ENCODE measurements at regions not wholly inside any gene's neighbourhood (a gene's known extent, or its start where the extent isn't known, plus 50 kb on each side); places are given as distances from the start of the nearest gene placed in this dataset.

DNA sequence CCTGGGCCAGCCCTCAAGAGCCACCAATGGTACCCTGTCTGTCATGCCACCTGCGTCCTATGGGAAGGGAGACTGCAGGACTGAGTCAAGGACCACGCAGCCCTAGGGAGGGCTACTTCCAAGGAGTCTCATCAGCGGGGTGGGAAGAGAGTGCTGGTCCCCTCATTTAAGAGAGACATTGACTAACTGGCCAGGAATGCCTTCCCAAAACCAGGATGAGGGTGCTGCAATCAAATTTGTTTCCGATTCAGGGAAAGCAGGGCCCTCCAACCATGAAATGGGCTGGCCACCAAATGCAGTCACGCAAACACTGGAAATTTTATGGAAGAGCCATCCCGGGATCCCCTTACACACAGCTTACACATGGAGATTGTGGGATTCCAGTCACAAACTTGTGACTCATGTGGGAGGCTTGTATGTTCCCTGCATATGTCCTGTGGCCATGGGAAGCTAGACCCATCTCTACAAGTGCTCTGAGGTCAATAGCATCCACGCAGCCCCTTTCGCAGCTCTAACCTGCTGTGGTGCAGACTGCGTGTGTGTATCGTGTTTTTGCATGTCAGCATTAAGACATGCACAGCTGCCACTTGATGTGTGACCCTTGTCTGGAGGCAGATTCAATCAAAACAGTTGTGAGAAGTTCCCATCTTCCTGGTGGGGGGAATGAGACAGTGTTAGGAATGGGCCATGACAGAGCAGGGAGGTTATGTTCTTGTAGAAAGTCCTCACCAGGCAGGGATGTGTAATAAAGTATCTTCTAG lies 53.0 kb upstream of the CST7 start:
- no peak for DNase-seq (ENCODE audit: low read depth)
- no peak overlapping the region for H3K4me3 ChIP-seq (ENCODE audit: low read depth, low read length)
- TF ChIP-seq, protein P1, sequence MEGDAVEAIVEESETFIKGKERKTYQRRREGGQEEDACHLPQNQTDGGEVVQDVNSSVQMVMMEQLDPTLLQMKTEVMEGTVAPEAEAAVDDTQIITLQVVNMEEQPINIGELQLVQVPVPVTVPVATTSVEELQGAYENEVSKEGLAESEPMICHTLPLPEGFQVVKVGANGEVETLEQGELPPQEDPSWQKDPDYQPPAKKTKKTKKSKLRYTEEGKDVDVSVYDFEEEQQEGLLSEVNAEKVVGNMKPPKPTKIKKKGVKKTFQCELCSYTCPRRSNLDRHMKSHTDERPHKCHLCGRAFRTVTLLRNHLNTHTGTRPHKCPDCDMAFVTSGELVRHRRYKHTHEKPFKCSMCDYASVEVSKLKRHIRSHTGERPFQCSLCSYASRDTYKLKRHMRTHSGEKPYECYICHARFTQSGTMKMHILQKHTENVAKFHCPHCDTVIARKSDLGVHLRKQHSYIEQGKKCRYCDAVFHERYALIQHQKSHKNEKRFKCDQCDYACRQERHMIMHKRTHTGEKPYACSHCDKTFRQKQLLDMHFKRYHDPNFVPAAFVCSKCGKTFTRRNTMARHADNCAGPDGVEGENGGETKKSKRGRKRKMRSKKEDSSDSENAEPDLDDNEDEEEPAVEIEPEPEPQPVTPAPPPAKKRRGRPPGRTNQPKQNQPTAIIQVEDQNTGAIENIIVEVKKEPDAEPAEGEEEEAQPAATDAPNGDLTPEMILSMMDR (IDR thresholded peaks at IDR 0.05; ENCODE audit: insufficient read depth, low read length), result no peak

DNA sequence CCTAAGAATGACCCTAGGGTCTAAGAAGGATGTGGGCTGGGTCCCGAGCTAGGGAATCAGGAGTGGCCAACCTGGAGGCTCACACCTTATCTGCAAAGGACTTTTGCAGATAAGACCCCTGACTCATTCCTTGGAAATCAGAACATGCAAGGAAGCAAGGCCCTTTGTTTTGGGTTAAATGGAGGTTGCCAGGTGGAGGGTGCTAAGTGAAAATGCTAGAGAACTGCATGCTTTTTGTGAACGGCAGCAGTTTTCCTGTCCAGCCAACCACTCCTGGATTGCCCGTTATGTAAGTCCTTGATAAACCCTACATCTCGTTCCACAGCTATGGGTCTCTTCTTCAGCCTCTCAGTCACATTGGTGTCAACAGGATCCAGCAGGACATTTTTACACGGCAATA lies 52.1 kb upstream of the CST7 start:
- H3K4me3 ChIP-seq (ENCODE audit: low read depth, low read length), result no peak overlapping the region
- DNase-seq (ENCODE audit: low read depth), result no peak
- TF ChIP-seq, protein P1 (IDR thresholded peaks at IDR 0.05; ENCODE audit: insufficient read depth, low read length), result no peak

DNA sequence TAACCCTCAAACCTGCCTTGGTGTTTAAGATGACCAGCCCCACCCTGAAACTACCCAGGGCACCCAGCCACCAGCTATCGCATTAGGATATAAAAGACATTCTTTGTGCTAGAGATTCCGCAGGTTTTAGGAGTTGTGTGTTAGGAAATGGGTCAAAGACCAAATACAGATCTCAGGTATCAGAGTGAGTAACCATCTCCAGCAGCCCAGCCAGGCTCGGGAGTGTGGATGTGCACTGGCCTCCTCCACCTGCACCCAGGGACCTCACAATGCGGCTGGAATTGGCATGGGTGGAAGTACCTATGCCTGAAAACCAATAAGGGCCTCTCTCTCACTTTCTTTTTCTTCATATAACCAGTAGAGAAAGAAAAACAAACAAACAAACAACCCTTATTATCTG lies 51.1 kb upstream of the CST7 start:
- DNase-seq (ENCODE audit: low read depth), result no peak
- TF ChIP-seq, protein P1 (IDR thresholded peaks at IDR 0.05; ENCODE audit: insufficient read depth, low read length), result no peak
- H3K4me3 ChIP-seq (ENCODE audit: low read depth, low read length), result no peak overlapping the region

DNA sequence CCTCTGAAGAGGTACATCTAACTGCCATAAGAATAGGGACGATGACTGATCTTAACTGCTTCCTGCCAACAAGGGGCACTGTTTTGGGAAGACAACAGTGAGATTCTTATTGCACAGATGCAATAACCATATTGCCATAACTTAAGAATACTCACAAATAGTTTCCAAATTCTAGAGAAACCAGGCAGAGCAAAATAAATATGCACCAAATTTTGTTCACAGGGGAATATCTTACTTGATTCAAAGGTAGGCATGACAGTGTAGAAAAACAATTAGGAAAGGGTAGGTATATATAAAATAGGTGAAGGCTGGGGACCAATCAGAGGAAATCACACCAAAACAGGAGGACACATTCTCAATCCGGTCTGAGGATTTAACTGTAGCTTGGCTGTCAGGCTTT lies 49.9 kb upstream of the CST7 start:
- TF ChIP-seq, protein P1 (IDR thresholded peaks at IDR 0.05; ENCODE audit: insufficient read depth, low read length), result no peak
- no peak overlapping the region for H3K4me3 ChIP-seq (ENCODE audit: low read depth, low read length)
- DNase-seq (ENCODE audit: low read depth), result no peak

Data from fibroblast of the aortic adventitia (primary cell).